ENCODE measurements at regions not wholly inside any gene's neighbourhood (a gene's known extent, or its start where the extent isn't known, plus 50 kb on each side); places are given as distances from the start of the nearest gene placed in this dataset.

DNA sequence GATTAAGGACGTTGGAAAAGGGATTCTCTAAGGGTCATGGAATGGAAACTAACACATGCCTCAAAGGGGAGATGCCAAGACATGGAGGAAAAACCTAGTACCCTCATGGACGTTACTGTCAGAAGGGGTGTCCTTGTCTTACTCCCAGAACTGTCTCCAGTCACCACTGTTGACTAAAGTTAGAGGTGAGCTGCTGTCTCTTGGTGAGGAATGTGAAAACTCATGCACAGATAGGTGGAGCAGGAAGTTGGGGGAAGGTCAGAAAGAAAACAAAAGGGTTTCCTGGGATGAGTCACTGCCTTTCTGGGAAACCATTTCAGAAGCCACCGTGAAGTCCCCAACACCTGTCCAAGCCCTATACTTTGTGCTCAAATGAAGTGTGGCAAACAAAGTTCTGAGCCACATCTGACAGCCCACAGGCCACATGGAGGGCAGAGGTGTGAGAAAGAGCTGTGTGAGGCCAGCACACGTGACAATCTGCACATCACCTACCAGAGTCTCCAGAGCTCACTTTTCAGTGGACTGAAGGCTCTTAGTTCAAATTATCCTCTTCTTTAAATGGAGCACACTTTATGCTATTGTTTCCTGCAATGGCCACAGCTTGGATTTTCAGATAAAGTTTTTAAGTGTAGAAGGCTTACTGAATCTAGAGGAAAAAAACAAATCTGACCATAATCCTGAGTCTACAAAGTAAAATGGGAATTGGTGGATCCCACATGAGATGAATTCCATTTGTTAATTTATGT is 92.9 kb upstream of the EGLN3 start (continued):
- TF ChIP-seq, protein P1, sequence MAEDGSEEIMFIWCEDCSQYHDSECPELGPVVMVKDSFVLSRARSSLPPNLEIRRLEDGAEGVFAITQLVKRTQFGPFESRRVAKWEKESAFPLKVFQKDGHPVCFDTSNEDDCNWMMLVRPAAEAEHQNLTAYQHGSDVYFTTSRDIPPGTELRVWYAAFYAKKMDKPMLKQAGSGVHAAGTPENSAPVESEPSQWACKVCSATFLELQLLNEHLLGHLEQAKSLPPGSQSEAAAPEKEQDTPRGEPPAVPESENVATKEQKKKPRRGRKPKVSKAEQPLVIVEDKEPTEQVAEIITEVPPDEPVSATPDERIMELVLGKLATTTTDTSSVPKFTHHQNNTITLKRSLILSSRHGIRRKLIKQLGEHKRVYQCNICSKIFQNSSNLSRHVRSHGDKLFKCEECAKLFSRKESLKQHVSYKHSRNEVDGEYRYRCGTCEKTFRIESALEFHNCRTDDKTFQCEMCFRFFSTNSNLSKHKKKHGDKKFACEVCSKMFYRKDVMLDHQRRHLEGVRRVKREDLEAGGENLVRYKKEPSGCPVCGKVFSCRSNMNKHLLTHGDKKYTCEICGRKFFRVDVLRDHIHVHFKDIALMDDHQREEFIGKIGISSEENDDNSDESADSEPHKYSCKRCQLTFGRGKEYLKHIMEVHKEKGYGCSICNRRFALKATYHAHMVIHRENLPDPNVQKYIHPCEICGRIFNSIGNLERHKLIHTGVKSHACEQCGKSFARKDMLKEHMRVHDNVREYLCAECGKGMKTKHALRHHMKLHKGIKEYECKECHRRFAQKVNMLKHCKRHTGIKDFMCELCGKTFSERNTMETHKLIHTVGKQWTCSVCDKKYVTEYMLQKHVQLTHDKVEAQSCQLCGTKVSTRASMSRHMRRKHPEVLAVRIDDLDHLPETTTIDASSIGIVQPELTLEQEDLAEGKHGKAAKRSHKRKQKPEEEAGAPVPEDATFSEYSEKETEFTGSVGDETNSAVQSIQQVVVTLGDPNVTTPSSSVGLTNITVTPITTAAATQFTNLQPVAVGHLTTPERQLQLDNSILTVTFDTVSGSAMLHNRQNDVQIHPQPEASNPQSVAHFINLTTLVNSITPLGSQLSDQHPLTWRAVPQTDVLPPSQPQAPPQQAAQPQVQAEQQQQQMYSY (CRISPR knock-in tag; IDR thresholded peaks at IDR 0.05), result no peak; the same call in 1 of the 2 replicates
- TF ChIP-seq, protein P2, sequence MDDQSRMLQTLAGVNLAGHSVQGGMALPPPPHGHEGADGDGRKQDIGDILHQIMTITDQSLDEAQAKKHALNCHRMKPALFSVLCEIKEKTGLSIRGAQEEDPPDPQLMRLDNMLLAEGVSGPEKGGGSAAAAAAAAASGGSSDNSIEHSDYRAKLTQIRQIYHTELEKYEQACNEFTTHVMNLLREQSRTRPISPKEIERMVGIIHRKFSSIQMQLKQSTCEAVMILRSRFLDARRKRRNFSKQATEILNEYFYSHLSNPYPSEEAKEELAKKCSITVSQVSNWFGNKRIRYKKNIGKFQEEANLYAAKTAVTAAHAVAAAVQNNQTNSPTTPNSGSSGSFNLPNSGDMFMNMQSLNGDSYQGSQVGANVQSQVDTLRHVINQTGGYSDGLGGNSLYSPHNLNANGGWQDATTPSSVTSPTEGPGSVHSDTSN (CRISPR knock-in tag; IDR thresholded peaks at IDR 0.05; ENCODE audit: borderline replicate concordance), result no peak
- TF ChIP-seq ATRX (CRISPR knock-in tag; IDR thresholded peaks at IDR 0.05; ENCODE audit: borderline replicate concordance) (peak; percentile 96; the same call in 1 of the 2 replicates), ZNF496 (CRISPR knock-in tag; IDR thresholded peaks at IDR 0.05; ENCODE audit: insufficient replicate concordance) (no peak), ZNF850 (CRISPR knock-in tag; conservative IDR thresholded peaks at IDR 0.05) (no peak), SAFB2 (CRISPR knock-in tag; IDR thresholded peaks at IDR 0.05; ENCODE audit: borderline replicate concordance, low read depth) (peak; percentile 99; the same call in 1 of the 2 replicates), ZNF619 (CRISPR knock-in tag; IDR thresholded peaks at IDR 0.05) (peak; percentile 54; the same call in 1 of the 2 replicates), REXO4 (CRISPR knock-in tag; IDR thresholded peaks at IDR 0.05; ENCODE audit: borderline replicate concordance) (peak; percentile 93; the same call in 1 of the 2 replicates), ISX (CRISPR knock-in tag; conservative IDR thresholded peaks at IDR 0.05) (no peak), ZNF607 (CRISPR knock-in tag; IDR thresholded peaks at IDR 0.05; ENCODE audit: borderline replicate concordance) (peak; percentile 100), ZNF772 (CRISPR knock-in tag; IDR thresholded peaks at IDR 0.05) (peak; percentile 99), ZNF451 (CRISPR knock-in tag; IDR thresholded peaks at IDR 0.05) (peak; percentile 99), CEBPB (IDR thresholded peaks at IDR 0.05; ENCODE audit: borderline replicate concordance, low read depth, low read length) (no peak)
- TF ChIP-seq, protein P3, sequence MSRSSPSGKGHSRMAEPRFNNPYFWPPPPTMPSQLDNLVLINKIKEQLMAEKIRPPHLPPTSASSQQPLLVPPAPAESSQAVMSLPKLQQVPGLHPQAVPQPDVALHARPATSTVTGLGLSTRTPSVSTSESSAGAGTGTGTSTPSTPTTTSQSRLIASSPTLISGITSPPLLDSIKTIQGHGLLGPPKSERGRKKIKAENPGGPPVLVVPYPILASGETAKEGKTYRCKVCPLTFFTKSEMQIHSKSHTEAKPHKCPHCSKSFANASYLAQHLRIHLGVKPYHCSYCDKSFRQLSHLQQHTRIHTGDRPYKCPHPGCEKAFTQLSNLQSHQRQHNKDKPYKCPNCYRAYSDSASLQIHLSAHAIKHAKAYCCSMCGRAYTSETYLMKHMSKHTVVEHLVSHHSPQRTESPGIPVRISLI (CRISPR knock-in tag; IDR thresholded peaks at IDR 0.05; ENCODE audit: borderline replicate concordance), result peak; percentile 63; the same call in 1 of the 2 replicates
- TF ChIP-seq, protein P4, sequence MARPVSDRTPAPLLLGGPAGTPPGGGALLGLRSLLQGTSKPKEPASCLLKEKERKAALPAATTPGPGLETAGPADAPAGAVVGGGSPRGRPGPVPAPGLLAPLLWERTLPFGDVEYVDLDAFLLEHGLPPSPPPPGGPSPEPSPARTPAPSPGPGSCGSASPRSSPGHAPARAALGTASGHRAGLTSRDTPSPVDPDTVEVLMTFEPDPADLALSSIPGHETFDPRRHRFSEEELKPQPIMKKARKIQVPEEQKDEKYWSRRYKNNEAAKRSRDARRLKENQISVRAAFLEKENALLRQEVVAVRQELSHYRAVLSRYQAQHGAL (CRISPR knock-in tag; IDR thresholded peaks at IDR 0.05; ENCODE audit: not compliant biosample characterization), result peak; percentile 99
- TF ChIP-seq, protein P5, sequence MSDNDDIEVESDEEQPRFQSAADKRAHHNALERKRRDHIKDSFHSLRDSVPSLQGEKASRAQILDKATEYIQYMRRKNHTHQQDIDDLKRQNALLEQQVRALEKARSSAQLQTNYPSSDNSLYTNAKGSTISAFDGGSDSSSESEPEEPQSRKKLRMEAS (IDR thresholded peaks at IDR 0.05), result no peak
- TF ChIP-seq, protein P6, sequence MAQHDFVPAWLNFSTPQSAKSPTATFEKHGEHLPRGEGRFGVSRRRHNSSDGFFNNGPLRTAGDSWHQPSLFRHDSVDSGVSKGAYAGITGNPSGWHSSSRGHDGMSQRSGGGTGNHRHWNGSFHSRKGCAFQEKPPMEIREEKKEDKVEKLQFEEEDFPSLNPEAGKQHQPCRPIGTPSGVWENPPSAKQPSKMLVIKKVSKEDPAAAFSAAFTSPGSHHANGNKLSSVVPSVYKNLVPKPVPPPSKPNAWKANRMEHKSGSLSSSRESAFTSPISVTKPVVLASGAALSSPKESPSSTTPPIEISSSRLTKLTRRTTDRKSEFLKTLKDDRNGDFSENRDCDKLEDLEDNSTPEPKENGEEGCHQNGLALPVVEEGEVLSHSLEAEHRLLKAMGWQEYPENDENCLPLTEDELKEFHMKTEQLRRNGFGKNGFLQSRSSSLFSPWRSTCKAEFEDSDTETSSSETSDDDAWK (CRISPR knock-in tag; IDR thresholded peaks at IDR 0.05), result no peak
- TF ChIP-seq, protein P7, sequence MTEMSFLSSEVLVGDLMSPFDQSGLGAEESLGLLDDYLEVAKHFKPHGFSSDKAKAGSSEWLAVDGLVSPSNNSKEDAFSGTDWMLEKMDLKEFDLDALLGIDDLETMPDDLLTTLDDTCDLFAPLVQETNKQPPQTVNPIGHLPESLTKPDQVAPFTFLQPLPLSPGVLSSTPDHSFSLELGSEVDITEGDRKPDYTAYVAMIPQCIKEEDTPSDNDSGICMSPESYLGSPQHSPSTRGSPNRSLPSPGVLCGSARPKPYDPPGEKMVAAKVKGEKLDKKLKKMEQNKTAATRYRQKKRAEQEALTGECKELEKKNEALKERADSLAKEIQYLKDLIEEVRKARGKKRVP (CRISPR knock-in tag; IDR thresholded peaks at IDR 0.05), result peak in 1 of 2 experiments; percentile 93; a peak in 2 of 4 replicates

Data from HepG2 (cell line).